GM12872 (cell line): ENCODE measurements at regions not wholly inside any gene's neighbourhood (a gene's known extent, or its start where the extent isn't known, plus 50 kb on each side); places are given as distances from the start of the nearest gene placed in this dataset.

ENCODE experiments used
- TF ChIP-seq, protein P1 (sequence below): IDR thresholded peaks from 3 replicates; pipeline ENCODE4 v1.5.1; 2011; ENCODE audit warnings: low read depth, mild to moderate bottlenecking, low read length, moderate library complexity; ENCODE audit not compliant: insufficient read depth

- TF ChIP-seq, protein P1, sequence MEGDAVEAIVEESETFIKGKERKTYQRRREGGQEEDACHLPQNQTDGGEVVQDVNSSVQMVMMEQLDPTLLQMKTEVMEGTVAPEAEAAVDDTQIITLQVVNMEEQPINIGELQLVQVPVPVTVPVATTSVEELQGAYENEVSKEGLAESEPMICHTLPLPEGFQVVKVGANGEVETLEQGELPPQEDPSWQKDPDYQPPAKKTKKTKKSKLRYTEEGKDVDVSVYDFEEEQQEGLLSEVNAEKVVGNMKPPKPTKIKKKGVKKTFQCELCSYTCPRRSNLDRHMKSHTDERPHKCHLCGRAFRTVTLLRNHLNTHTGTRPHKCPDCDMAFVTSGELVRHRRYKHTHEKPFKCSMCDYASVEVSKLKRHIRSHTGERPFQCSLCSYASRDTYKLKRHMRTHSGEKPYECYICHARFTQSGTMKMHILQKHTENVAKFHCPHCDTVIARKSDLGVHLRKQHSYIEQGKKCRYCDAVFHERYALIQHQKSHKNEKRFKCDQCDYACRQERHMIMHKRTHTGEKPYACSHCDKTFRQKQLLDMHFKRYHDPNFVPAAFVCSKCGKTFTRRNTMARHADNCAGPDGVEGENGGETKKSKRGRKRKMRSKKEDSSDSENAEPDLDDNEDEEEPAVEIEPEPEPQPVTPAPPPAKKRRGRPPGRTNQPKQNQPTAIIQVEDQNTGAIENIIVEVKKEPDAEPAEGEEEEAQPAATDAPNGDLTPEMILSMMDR = no peak
These were observed 356.5 kb upstream of the ATP2B1 start for GRCh38 chr12:90064852-90065801.

DNA sequence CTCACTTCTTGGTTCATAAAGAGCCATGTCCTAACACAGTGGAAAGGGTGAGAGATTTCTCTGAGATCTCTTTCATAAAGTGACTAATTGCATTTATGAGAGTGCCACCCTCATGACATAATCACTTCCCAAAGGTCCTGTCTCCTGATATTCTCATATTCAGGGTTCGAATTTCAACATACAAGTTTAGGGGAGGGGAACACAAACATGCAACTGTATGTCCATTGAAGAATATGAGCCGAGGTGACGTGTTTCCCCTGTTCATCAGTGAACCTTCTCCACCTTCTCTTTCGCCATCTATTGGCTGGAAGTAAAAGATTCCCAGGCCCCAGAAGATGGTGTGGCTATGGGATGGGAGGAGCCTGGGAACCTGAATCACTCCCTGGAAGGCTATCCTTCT, 354.2 kb upstream of the ATP2B1 start:
- TF ChIP-seq, protein P1 = no peak

DNA sequence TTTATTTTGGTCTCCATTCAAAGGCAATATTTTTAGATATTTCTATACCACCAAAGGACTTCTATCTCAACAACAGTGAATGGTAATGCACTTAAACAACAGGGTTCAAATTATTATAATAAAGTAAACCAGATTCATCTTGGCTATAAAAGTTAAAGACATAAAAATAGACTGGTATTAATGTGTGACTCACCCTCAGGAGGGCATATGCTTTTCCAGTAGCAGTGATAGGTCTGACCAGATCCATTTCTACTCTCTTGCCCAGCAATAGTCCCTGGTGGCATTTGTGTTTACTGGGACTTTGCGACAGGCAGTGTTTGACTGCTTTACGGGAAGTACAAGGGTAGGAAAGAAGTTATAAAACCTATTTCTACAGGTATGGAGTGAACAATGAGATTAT, 353.2 kb upstream of the ATP2B1 start:
- TF ChIP-seq, protein P1 = no peak

GRCh38 chr12:90060031-90060430, 351.4 kb upstream of the ATP2B1 start:
- TF ChIP-seq, protein P1 = no peak

GRCh38 chr12:90058704-90059103, 350.1 kb upstream of the ATP2B1 start:
- TF ChIP-seq, protein P1 = no peak

GRCh38 chr12:90055071-90055470, 346.4 kb upstream of the ATP2B1 start:
- TF ChIP-seq, protein P1 = no peak

GRCh38 chr12:90048918-90049317, 340.3 kb upstream of the ATP2B1 start:
- TF ChIP-seq, protein P1 = no peak
